Testis (tissue), 2 donors: ENCODE measurements at regions not wholly inside any gene's neighbourhood (a gene's known extent, or its start where the extent isn't known, plus 50 kb on each side); places are given as distances from the start of the nearest gene placed in this dataset.

Experiments
- DNase-seq: peaks from one replicate; pipeline ENCODE4 v3.0.0-alpha.2; 2019
- H3K27ac ChIP-seq, 2 donors: fragments of 200-600 bp; sonication (generic); one replicate each; pipeline ENCODE4 v1.5.1; 2019
- H3K27me3 ChIP-seq: fragments of 200-600 bp; sonication (generic); one replicate; pipeline ENCODE4 v1.5.1; 2019
- H3K36me3 ChIP-seq: fragments of 200-600 bp; sonication (generic); one replicate; pipeline ENCODE4 v1.5.1; 2017; ENCODE audit warnings: low read depth; ENCODE audit errors: missing control alignments
- H3K4me1 ChIP-seq: fragments of 200-600 bp; sonication (generic); one replicate; pipeline ENCODE4 v1.5.1; 2019
- H3K4me3 ChIP-seq, 2 donors: fragments of 200-600 bp; sonication (generic); one replicate each; pipeline ENCODE4 v1.5.1; 2017 to 2019
- H3K9me3 ChIP-seq: fragments of 200-600 bp; sonication (generic); one replicate; pipeline ENCODE4 v1.5.1; 2017
- POLR2A ChIP-seq: fragments of 450-650 bp; IDR thresholded peaks from one replicate; pipeline ENCODE4 v1.6.1; 2017; ENCODE audit warnings: antibody characterized with exemption, mild to moderate bottlenecking, moderate library complexity
- WGBS, 2 donors: methylation state at CpG; one replicate each; pipeline ENCODE4 v1.1.5; 2018; 5-methylcytosine and 5-hydroxymethylcytosine counted together
- intact Hi-C: fragments of 100-400 bp; cut with DNase I; formaldehyde crosslinking; loops from one replicate; pipeline ENCODE4 v1.15.1; 2023; ENCODE audit warnings: low total_unique reads
- TF ChIP-seq, protein P1 (sequence below), 3 experiments: fragments of 450-650 bp in 2 of 3; fragments of 200-600 bp in 1 of 3; sonication (generic) in 1 of 3; IDR thresholded peaks; one replicate each; pipeline ENCODE4 v1.5.1; 2016 to 2019; ENCODE audit warnings: antibody characterized with exemption in 3 of 3, mild to moderate bottlenecking in 2 of 3, moderate library complexity in 1 of 3

DNA sequence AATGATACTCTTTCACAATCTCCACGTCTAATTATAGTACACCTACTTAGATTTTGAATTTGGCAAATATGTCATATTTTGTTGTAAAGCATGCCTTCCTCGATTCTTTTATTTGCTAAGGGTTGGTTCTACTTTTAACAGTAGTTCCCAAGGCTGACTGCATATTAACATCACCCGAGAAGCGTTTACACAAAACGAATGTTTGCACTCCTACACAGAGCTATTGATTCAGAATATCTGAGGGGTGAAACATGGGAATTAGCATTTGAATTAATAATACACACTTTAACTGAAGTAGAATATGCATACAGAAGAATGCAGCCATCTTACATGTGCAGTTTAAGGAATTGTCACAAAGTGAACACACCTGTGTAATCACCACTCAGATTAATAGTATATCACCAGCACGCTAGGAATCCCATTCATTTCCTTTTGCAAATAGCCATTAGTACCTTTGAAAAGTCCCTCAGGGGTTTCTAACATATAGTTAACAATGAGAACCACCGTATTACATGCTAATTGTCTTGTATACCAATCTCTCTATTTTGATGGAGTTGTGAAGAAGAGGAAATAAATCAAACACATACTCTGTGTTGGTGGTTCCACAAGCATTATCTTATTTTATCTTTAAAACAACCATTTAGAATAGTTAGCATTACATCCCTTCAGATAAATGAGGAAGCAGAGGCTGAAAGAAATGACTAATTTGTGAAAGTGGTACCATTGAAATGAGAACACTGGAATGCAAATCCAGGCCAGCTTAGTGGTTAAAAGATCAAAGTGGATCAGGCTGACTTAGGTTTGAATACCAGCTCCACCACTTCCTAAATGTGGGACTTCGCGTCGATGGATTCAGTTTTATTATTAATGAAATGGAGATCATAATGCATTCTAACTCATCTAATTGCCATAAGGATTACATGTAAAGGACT lies 317.6 kb downstream of the HDGFL1 start:
- H3K27me3 ChIP-seq: no peaks in the 10 kb centered on the region
- TF ChIP-seq POLR2A: no peak
- TF ChIP-seq, protein P1, sequence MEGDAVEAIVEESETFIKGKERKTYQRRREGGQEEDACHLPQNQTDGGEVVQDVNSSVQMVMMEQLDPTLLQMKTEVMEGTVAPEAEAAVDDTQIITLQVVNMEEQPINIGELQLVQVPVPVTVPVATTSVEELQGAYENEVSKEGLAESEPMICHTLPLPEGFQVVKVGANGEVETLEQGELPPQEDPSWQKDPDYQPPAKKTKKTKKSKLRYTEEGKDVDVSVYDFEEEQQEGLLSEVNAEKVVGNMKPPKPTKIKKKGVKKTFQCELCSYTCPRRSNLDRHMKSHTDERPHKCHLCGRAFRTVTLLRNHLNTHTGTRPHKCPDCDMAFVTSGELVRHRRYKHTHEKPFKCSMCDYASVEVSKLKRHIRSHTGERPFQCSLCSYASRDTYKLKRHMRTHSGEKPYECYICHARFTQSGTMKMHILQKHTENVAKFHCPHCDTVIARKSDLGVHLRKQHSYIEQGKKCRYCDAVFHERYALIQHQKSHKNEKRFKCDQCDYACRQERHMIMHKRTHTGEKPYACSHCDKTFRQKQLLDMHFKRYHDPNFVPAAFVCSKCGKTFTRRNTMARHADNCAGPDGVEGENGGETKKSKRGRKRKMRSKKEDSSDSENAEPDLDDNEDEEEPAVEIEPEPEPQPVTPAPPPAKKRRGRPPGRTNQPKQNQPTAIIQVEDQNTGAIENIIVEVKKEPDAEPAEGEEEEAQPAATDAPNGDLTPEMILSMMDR (IDR thresholded peaks at IDR 0.05): no peak
- no peak for DNase-seq
- H3K4me3 ChIP-seq: no peak overlapping the region
- no peaks in the 10 kb centered on the region for H3K4me1 ChIP-seq
- intact Hi-C loops: no loop called here
- no peaks in the 10 kb centered on the region for H3K9me3 ChIP-seq
- 83% methylated on average over 10 of the region's 10 CpGs for WGBS, 2 donors
- no peaks in the 10 kb centered on the region for H3K36me3 ChIP-seq
- H3K27ac ChIP-seq: no peak overlapping the region

DNA sequence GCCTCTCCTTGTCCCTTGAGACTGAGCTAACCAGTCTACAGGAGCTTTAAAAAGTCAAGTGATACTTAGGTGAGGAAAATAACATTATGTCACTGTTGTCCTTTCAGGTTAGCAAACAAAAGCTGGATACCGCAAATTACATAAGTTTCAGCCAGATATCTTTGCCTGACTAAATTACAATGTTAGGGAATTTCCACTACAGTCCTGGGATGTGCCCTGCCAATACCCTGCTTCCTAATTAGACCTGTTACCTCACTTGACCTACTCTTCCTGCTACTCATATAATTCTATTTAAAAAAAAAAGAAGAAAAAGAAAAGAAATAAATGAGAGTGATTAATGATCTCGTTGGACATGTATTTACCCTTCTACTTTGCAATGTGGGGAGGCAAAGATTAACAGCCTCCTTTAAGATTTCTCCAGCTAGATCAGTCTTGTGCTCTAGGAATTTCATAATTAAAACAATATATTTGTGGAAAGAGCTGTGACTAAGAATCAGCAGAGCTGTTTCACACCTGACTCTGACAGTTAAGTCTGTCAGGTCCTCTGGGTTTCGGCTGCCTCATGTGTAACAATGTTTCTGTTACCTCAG lies 318.9 kb downstream of the HDGFL1 start:
- Histone ChIP-seq H3K4me3 (no peak overlapping the region), H3K27ac (no peak overlapping the region), H3K4me1 (no peaks in the 10 kb centered on the region), H3K9me3 (no peaks in the 10 kb centered on the region), H3K36me3 (no peaks in the 10 kb centered on the region), H3K27me3 (no peaks in the 10 kb centered on the region)
- intact Hi-C loops: no loop called here
- DNase-seq: no peak
- 63 to 64% methylated on average over 3 of the region's 3 CpGs for WGBS, 2 donors
- TF ChIP-seq, protein P1 (IDR thresholded peaks at IDR 0.05): no peak
- TF ChIP-seq POLR2A: no peak

DNA sequence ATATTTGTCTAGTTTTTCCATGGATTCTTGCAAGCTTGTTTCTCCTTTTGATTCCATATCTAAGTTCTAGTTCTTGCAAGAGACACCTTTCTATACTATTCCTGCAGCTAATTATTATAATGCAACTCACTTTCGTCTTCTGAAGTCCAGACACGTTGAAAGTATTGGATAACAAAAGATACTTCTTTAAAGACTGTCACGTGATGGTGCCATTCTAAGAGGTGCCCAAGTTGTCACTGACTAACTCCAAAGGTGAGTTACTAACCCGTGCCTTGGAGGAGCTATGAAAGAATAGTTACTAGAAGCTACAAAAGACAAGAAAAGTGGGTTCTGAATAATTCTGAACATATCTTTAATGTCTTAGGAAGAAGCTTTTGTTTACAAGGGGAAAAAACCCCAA lies 322.6 kb downstream of the HDGFL1 start:
- Histone ChIP-seq H3K4me1 (no peaks in the 10 kb centered on the region), H3K27ac (no peak overlapping the region), H3K9me3 (no peaks in the 10 kb centered on the region), H3K36me3 (no peaks in the 10 kb centered on the region), H3K4me3 (no peak overlapping the region), H3K27me3 (no peaks in the 10 kb centered on the region)
- DNase-seq: no peak
- intact Hi-C loops: no loop called here
- TF ChIP-seq, protein P1 (IDR thresholded peaks at IDR 0.05): no peak
- TF ChIP-seq POLR2A: no peak
- 88 to 91% methylated on average over 4 of the region's 4 CpGs for WGBS, 2 donors

DNA sequence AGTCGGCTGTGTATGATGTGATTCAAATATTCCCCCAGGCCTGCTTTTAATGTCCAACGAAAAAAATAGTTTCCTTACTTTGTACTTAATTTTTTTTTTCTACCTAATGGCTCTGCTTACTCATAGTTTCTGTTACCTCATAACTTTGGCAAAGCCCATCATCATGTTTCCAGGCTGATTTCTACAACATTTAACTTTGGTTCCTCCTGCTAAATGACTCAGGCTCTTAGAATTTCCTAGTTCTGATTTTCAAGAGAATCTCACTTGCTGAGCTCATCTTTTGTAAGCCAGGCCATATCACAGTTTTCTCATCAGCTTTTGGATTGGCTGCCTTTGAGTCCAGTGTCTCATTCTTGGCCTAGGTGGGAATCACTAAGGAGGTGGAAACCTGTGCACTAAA lies 323.1 kb downstream of the HDGFL1 start:
- Histone ChIP-seq H3K4me1 (no peaks in the 10 kb centered on the region), H3K27me3 (no peaks in the 10 kb centered on the region), H3K36me3 (no peaks in the 10 kb centered on the region), H3K9me3 (no peaks in the 10 kb centered on the region), H3K27ac (no peak overlapping the region), H3K4me3 (no peak overlapping the region)
- WGBS, 2 donors: 42 to 64% methylated on average over 2 of the region's 2 CpGs
- intact Hi-C loops: no loop called here
- DNase-seq: no peak
- TF ChIP-seq POLR2A: no peak
- TF ChIP-seq, protein P1 (IDR thresholded peaks at IDR 0.05): no peak
